Skin epidermis (tissue), 12 donors: ENCODE measurements at regions not wholly inside any gene's neighbourhood (a gene's known extent, or its start where the extent isn't known, plus 50 kb on each side); places are given as distances from the start of the nearest gene placed in this dataset.

ENCODE experiments used
- H3K27ac ChIP-seq, 21 experiments: fragments of 200-600 bp; sonication (generic) in 11 of 21; one replicate each; pipeline ENCODE4 v1.5.0; 2020; ENCODE audit warnings: mild to moderate bottlenecking in 3 of 21, inconsistent platforms in 2 of 21, moderate library complexity in 2 of 21
- H3K4me3 ChIP-seq, 7 experiments: fragments of 200-600 bp; sonication (generic) in 2 of 7; one replicate each; pipeline ENCODE4 v1.5.0; 2020; ENCODE audit warnings: inconsistent platforms in 2 of 7, mild to moderate bottlenecking in 2 of 7, moderate library complexity in 1 of 7

DNA sequence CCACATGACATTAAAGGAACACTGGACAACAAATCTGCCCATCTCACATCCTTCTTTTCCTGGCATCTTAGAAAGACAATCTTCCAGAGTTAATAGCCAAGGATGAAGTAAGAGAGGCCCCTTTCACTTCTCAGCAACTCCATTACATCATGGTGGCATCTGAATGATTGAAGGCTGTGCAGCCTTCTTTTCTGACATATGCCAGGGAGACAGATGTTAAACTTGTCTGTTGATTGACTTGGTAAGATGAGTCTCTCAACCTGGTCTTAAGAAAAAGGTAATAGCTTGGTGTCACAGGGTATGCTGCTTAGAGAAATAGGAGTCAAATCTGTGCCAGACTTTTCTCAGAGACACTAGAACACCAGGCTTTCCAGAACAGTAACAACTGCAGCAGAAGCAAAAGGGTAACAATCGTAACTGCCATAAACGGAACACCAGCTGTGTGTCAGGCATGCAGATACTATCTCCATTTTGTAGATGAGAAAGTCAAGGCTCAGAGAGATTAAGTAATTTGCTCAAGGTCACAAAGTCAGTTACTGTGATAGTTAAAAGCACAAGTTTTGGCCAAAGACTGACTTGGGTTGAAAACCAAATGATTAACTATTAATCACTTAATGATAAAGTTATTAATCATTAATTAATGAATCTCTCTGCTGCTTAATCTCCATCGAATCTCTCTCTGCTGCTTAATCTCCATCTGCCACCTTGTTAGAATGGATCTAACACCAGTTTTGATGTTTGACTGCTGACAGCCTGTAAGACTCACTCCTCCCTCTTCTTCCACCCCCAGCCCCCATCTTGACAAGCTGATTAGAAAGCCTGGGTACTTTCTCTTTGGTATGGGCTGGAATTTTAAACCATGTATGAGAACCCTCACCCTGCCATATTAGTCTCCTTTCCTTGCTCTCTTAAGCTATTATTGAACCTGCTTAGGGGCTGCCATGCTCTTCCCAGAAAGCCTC is 353.5 kb downstream of the ENC1 start:
- Histone ChIP-seq H3K4me3 (no peak overlapping the region), H3K27ac (peak overlapping the region in 1 of 21 experiments; percentile 20)

- no peak overlapping the region for H3K4me3 ChIP-seq
- H3K27ac ChIP-seq, result no peak overlapping the region
These were observed 354.8 kb downstream of the ENC1 start for GRCh38 chr5:74285675-74286280.

- H3K4me3 ChIP-seq, result no peak overlapping the region
- H3K27ac ChIP-seq, result no peak overlapping the region
These were observed 358.0 kb downstream of the ENC1 start for GRCh38 chr5:74282490-74282889.

GRCh38 chr5:74281166-74281565 is 359.4 kb downstream of the ENC1 start:
- H3K27ac ChIP-seq, result no peak overlapping the region
- H3K4me3 ChIP-seq, result no peak overlapping the region

- H3K4me3 ChIP-seq, result no peak overlapping the region
- H3K27ac ChIP-seq, result no peak overlapping the region
These were observed 360.2 kb downstream of the ENC1 start for GRCh38 chr5:74280306-74280705.

DNA sequence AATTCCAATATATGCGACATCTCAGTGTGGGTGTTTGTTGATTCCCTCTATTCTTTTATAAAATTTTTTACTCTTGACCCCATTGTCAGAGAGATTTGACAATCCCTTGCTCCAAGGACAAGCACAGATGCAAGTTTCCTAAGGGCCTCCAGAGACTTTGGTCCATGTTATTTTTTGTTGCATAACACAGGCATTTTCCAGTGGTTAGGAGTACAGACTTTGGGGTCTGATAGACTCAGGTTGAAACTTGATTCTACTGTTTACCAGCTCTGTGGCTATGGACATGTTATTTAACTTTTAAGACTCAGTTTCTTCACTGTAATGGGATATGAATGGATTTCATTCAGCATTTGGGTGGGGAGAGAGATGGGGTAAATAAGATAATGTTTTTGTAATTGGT is 361.3 kb downstream of the ENC1 start:
- H3K4me3 ChIP-seq, result no peak overlapping the region
- H3K27ac ChIP-seq, result no peak overlapping the region

DNA sequence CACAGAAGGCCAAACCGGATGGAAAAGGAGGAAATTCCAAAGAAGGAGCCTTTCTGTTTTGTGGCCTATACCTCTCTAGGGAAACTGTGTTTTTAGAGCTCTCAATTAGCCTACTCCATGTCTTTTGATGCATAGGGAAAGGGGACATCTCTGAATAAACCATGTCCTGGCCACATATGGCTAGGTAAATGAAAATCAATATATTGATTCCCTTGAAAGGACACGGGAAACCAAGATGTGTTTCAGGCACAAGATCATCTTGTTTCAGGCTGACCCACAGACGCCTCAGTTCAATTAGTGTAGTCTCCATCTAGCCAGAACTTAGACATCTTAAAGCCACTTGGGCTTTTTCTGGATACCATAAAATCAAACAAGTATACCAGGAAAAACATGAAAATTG is 363.1 kb downstream of the ENC1 start:
- Histone ChIP-seq H3K27ac (no peak overlapping the region), H3K4me3 (no peak overlapping the region)

DNA sequence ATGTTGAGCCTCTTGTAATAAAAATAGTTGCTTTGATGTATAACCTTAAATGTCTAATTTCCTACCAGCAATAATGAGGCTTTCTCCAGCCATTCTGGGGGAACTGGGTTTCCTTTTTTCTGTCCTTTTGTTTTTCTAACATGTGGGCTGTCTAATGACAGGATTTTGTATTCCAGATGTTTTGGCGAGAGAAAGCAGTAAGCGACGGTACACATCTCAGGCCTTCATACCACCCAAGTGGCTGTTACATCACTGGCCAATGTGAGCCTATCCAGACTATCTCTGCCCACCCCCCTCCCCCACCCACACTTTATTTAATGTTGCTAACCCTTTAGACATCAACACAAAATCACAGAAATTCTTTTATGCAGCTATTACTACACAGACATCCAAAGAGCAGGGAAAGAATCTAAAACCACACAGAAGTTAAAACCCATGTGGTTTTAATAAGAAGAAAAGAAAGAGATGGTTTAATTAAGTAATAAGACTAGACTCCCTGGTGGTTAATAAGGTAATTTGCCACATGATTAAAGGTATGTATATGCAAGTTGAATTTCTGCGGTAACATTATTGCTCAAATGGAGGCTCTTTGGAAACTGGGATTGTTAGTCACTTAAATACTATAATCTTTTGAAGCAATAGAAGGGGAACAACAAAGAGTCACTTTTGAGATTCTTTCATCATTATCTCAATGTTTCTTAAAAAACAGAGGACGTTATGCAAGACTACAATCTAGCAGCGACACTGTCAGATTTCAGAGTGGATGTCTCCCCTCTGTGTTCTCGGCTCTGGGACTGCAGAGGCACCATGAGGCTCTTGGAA is 365.1 kb downstream of the ENC1 start:
- Histone ChIP-seq H3K27ac (peak overlapping the region in 2 of 21 experiments; percentile 1 to 7), H3K4me3 (no peak overlapping the region)

DNA sequence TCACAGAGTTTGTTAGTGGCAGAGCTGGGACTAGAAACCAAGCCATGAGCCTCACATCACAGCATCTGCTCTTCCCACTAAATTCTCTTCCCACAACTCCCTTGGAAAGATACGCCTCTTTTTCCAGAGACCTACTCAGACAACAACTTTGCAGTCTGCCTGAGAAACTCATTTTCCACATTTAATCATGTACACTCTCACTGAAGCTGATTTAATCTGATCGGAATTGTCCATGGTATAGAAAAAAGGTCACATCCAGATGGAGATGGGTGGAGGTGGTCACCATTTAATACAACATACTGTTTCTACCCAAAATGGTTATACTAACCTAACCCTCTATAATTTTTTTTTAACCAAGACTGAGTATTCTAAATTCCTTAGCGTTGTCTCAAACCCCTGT is 366.2 kb downstream of the ENC1 start:
- Histone ChIP-seq H3K4me3 (no peak overlapping the region), H3K27ac (no peak overlapping the region)

GRCh38 chr5:74272831-74273451 is 367.6 kb downstream of the ENC1 start:
- Histone ChIP-seq H3K27ac (no peak overlapping the region), H3K4me3 (no peak overlapping the region)

DNA sequence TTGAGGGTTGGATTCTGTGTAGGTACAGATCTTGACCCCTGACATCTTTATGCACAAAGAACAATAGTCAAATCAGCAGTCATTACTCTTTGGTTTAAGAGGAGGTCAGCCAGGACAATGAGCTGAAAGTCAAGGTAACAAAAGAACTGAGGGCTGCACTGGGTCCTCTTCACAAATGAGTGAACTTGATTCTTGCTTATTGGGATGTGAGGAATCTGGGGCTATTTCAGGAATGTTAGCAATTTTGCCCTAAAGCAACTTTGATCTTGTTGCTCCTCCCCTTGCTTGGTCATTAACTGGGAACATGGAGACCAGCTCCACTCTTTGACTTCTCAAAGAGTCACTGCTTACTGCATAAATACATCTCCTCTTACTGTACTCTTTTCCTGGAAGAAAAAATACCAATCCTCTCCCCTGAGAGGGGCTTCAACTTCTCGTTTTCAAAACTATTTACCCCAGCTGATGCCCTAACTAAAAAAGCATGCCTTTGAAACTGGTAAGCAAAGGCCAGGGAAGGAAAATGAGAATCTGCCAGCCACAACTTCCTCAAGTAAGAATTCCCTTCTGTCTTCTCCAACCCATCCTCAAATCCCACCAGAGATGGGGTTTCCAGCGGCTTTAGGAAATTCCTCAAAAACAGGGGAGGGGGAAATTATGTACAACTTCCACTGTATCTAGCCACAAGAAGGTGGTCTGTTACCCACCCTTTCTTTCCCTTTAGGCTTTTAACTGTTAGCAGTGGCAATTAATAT is 368.3 kb downstream of the ENC1 start:
- no peak overlapping the region for H3K27ac ChIP-seq
- H3K4me3 ChIP-seq, result no peak overlapping the region

GRCh38 chr5:74268297-74268696 is 372.2 kb downstream of the ENC1 start:
- Histone ChIP-seq H3K27ac (no peak overlapping the region), H3K4me3 (no peak overlapping the region)

DNA sequence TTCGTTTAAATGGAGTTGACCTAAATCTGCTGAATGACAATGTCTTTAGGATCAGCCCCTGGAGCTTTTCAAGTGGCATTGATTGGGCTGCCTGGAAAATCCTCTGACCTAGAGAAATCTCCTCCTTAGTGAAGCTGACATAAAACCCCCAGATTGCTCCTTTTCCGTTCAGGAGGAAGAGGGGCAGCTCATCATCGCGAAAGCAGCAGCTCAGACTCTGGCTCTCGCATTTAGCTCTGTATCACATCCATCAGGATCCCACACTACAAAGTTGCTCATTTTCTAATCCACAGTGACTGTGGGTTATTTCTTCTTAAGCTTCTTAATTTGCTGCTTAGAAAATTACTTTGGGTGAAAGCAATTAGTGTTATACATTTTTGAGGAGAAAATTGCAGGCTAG is 373.7 kb downstream of the ENC1 start:
- H3K27ac ChIP-seq, result no peak overlapping the region
- no peak overlapping the region for H3K4me3 ChIP-seq

DNA sequence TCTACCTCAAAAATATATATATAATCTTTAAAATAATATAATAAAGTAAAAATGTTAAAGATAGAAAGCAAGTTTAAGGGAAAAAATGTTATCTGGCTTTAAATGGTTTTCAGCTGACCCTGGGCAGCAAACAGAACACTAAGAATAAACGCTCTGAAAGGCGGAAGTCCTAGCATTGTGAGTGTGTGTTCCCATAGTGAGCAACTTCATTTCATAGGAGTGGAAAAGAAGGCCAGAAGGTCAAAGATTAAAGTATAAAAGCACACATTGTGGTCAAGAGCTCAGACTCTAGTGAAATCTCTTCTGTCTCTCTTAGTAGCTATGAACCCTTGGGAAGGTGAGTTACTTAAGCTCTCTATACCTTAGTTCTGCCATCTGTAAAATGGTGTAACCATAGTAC is 374.4 kb downstream of the ENC1 start:
- no peak overlapping the region for H3K4me3 ChIP-seq

DNA sequence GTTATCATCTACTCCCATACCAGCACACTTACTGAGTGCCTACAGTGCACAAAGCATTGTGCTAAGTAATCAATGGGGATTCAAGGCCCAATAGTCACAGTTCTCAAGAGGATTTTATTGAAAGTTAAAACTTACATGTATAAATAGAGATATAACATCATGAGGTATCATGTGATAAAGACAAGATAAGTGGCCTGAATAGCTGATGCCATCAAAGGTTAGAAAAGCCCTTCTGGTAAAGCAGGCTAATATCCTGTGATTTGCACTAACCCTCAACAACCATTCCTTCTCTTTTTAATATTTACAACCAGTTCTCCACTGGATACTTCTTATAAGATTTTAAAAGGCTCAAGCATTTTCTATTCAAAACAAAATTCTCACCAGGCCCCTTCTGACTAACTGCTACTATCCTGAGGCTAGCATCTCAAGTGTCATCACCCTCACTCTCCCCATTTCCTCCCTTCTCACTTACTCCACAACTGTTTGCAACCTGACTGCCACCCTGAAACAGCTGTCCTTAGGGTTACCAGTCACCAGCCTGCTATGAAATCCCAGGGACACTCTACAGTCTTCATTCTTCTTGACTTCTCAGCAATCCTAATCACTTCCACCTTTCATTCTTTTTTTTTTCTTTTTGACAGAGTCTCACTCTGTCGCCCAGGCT is 377.9 kb downstream of the ENC1 start:
- no peak overlapping the region for H3K4me3 ChIP-seq
- no peak overlapping the region for H3K27ac ChIP-seq

More for the DNA sequence above, 374.4 kb downstream of the ENC1 start:
- H3K27ac ChIP-seq, result no peak overlapping the region

- H3K27ac ChIP-seq, result no peak overlapping the region
These were observed 378.7 kb downstream of the ENC1 start for GRCh38 chr5:74261866-74262265.

DNA sequence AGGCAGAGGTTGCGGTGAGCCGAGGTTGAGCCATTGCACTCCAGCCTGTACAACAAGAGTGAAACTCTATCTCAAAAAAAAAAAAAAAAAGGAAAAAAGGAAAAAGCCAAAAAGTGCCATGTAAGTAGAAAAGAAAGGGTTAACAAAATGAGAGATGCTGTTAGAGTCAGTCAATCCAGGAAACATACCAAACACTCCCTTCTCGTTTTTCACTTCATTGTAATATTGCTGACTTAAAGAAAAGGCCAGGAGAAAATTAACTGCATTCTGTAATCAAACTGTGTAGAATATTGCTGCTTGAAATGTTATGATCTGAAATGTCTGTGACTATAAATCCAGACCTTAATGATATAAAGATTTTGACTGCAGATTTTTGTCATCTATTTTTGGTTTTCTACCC is 379.1 kb downstream of the ENC1 start:
- Histone ChIP-seq H3K4me3 (no peak overlapping the region), H3K27ac (no peak overlapping the region)

More at GRCh38 chr5:74261866-74262265, 378.7 kb downstream of the ENC1 start:
- no peak overlapping the region for H3K4me3 ChIP-seq

- H3K4me3 ChIP-seq, result no peak overlapping the region
- H3K27ac ChIP-seq, result no peak overlapping the region
These were observed 381.0 kb downstream of the ENC1 start for GRCh38 chr5:74259572-74259971.

- peak overlapping the region in 1 of 21 experiments; percentile 5 for H3K27ac ChIP-seq
- no peak overlapping the region for H3K4me3 ChIP-seq
These were observed 382.2 kb downstream of the ENC1 start for GRCh38 chr5:74258314-74258665.
